Keratinocyte (primary cell): ENCODE measurements at regions not wholly inside any gene's neighbourhood (a gene's known extent, or its start where the extent isn't known, plus 50 kb on each side); places are given as distances from the start of the nearest gene placed in this dataset.

Experiments
- DNase-seq: peaks from one replicate; pipeline ENCODE4 v3.0.0-alpha.2; 2011; ENCODE audit warnings: low read depth, missing footprints, low spot score
- FAIRE-seq: peaks from 2 replicates; lab custom pipeline; 2011; peaks lifted over from hg19 to GRCh38; lab: Jason Lieb, UNC
- H2AFZ ChIP-seq: 2 replicates; pipeline ENCODE4 v1.6.0; 2012; ENCODE audit warnings: low read length, control low read depth, inconsistent platforms; ENCODE audit not compliant: control insufficient read depth
- H3K27ac ChIP-seq: 2 replicates; pipeline ENCODE4 v1.5.1; 2011; ENCODE audit warnings: low read length; ENCODE audit not compliant: control insufficient read depth, insufficient read depth
- H3K27me3 ChIP-seq: 3 replicates; pipeline ENCODE4 v1.6.0; 2011; ENCODE audit warnings: low read length; ENCODE audit not compliant: control insufficient read depth, insufficient read depth; ENCODE audit errors: extremely low read depth
- H3K36me3 ChIP-seq, 2 experiments: 2 replicates in 1 of 2; 3 replicates in 1 of 2; pipeline ENCODE4 v1.5.1; 2011; ENCODE audit warnings: low read length in 2 of 2, mild to moderate bottlenecking in 1 of 2; ENCODE audit not compliant: control insufficient read depth in 2 of 2, insufficient read depth in 2 of 2; ENCODE audit errors: extremely low read depth in 1 of 2
- H3K4me1 ChIP-seq: 3 replicates; pipeline ENCODE4 v1.5.1; 2011; ENCODE audit warnings: low read length; ENCODE audit not compliant: control insufficient read depth, insufficient read depth; ENCODE audit errors: extremely low read depth
- H3K4me2 ChIP-seq: 3 replicates; pipeline ENCODE4 v1.6.0; 2011; ENCODE audit warnings: low read depth, low read length; ENCODE audit not compliant: control insufficient read depth, insufficient read depth; ENCODE audit errors: extremely low read depth
- H3K4me3 ChIP-seq, 3 experiments: fragments of 200-600 bp in 1 of 3; sonication (generic) in 1 of 3; 2 replicates in 2 of 3; 3 replicates in 1 of 3; pipeline ENCODE4 v1.5.1; 2011 to 2016; ENCODE audit warnings: low read length in 3 of 3, mild to moderate bottlenecking in 3 of 3, control low read depth in 2 of 3, inconsistent platforms in 1 of 3, low read depth in 1 of 3, mixed read lengths in 1 of 3, mixed run types in 1 of 3, moderate library complexity in 1 of 3; ENCODE audit not compliant: control insufficient read depth in 2 of 3, insufficient read depth in 2 of 3; ENCODE audit errors: extremely low read depth in 1 of 3
- H3K79me2 ChIP-seq: 2 replicates; pipeline ENCODE4 v1.6.0; 2012; ENCODE audit warnings: low read length; ENCODE audit not compliant: control insufficient read depth, insufficient read depth
- H3K9ac ChIP-seq: 3 replicates; pipeline ENCODE4 v1.6.0; 2011; ENCODE audit warnings: low read length; ENCODE audit not compliant: control insufficient read depth, insufficient read depth; ENCODE audit errors: extremely low read depth
- H3K9me1 ChIP-seq: 3 replicates; pipeline ENCODE4 v1.6.0; 2011; ENCODE audit warnings: low read length; ENCODE audit not compliant: control insufficient read depth, insufficient read depth; ENCODE audit errors: extremely low read depth
- H3K9me3 ChIP-seq: 2 replicates; pipeline ENCODE4 v1.5.1; 2012; ENCODE audit warnings: low read depth, low read length; ENCODE audit not compliant: control insufficient read depth
- H4K20me1 ChIP-seq: 3 replicates; pipeline ENCODE4 v1.6.0; 2011; ENCODE audit warnings: low read length; ENCODE audit not compliant: control insufficient read depth, insufficient read depth; ENCODE audit errors: extremely low read depth
- CTCF ChIP-seq, 3 experiments: IDR thresholded peaks in 1 of 3; conservative IDR thresholded peaks in 1 of 3; optimal IDR thresholded peaks in 1 of 3; 2 replicates in 2 of 3; 3 replicates in 1 of 3; pipeline versions ENCODE3 to v1.5.1; 2011; ENCODE audit warnings: low read length in 3 of 3, mild to moderate bottlenecking in 3 of 3, moderate library complexity in 2 of 3, control low read depth in 1 of 3, inconsistent platforms in 1 of 3; ENCODE audit not compliant: insufficient read depth in 2 of 3; ENCODE audit errors: extremely low read depth in 1 of 3
- EZH2 ChIP-seq: IDR thresholded peaks from one replicate; pipeline ENCODE4 v1.6.1; 2012; ENCODE audit warnings: inconsistent platforms, mild to moderate bottlenecking, low read length, moderate library complexity
- dilution Hi-C: fragments of 300-500 bp; cut with MboI; formaldehyde crosslinking; loops from one replicate; pipeline ENCODE4 v1.7.0; 2020; ENCODE audit warnings: low sequenced_read_pairs; ENCODE audit not compliant: extremely low pct_ligation_motif_present

DNA sequence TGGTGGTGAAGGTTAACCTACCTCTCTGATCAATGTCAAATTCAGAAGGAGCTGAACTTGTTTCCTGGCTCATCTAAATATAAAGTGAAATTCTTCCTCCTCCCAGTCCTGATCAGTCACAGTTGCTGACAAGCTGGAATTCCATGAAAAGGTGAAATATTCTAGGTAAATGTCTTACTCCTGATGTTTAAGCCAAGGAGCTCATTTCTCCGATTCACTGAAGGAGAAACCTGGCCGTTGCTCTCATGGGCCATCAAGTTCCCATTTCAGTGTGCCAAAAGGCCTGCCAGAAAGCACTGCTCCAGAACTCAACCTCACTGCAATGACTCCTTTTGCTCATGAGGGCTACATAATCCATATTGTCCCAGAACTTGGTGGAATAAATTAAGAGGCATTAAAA lies 707.5 kb downstream of the GALC start:
- Histone ChIP-seq H3K79me2 (no peaks in the 10 kb centered on the region), H3K9me1 (no peaks in the 10 kb centered on the region), H3K9me3 (no peaks in the 10 kb centered on the region), H3K4me1 (peaks cover 19% of the 10 kb centered on the region), H3K27me3 (no peaks in the 10 kb centered on the region), H3K4me2 (no peak overlapping the region), H3K4me3 (no peak overlapping the region), H3K36me3 (no peaks in the 10 kb centered on the region), H2AFZ (peak overlapping the region; percentile 54), H4K20me1 (no peaks in the 10 kb centered on the region), H3K9ac (no peak overlapping the region), H3K27ac (no peak overlapping the region)
- DNase-seq, result no peak
- FAIRE-seq, result no peak
- TF ChIP-seq EZH2 (no peak), CTCF (optimal IDR thresholded peaks at IDR 0.05 in 1 of 3, IDR thresholded peaks at IDR 0.05 in 1 of 3, conservative IDR thresholded peaks at IDR 0.05 in 1 of 3; ENCODE audit: extremely low read depth in 1 of 3, insufficient read depth in 2 of 3, low read length in 3 of 3) (no peak)
- dilution Hi-C loops, result no loop called here

DNA sequence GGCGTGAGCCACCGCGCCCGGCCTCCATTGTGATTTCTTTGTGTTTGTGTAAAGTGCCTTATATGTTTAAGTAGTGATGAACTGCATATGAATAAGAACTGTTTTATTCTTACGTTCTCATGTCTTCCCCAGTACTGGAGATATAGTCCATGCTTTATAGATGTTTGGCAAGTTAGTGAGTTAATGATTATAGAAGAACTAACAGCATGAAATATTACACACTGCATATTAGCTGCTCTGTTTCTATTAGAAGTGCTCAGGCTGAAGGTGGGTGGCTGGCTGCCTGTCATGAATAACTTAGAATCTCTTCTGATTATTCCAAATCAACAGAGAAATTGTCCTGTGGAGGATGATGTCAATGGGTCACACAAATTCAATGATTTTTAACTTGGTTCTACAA lies 709.4 kb downstream of the GALC start:
- TF ChIP-seq CTCF (optimal IDR thresholded peaks at IDR 0.05 in 1 of 3, IDR thresholded peaks at IDR 0.05 in 1 of 3, conservative IDR thresholded peaks at IDR 0.05 in 1 of 3; ENCODE audit: extremely low read depth in 1 of 3, insufficient read depth in 2 of 3, low read length in 3 of 3) (no peak), EZH2 (no peak)
- no peak overlapping the region for H2AFZ ChIP-seq
- no peak for DNase-seq
- FAIRE-seq, result no peak
- no peaks in the 10 kb centered on the region for H3K36me3 ChIP-seq
- H3K4me1 ChIP-seq, result peaks cover 19% of the 10 kb centered on the region
- no peak overlapping the region for H3K4me3 ChIP-seq
- no peak overlapping the region for H3K27ac ChIP-seq
- no peaks in the 10 kb centered on the region for H3K9me1 ChIP-seq
- dilution Hi-C loops, result no loop called here
- H4K20me1 ChIP-seq, result no peaks in the 10 kb centered on the region
- no peak overlapping the region for H3K4me2 ChIP-seq
- H3K9me3 ChIP-seq, result no peaks in the 10 kb centered on the region
- no peak overlapping the region for H3K9ac ChIP-seq
- no peaks in the 10 kb centered on the region for H3K79me2 ChIP-seq
- no peaks in the 10 kb centered on the region for H3K27me3 ChIP-seq
